Spinal cord (tissue), 9 donors: ENCODE measurements at regions not wholly inside any gene's neighbourhood (a gene's known extent, or its start where the extent isn't known, plus 50 kb on each side); places are given as distances from the start of the nearest gene placed in this dataset.
A peak's percentile ranks its signal among the peaks of the same experiment; 100 is the strongest.

Experiments used
- DNase-seq, 6 donors: peaks; one replicate each; pipeline versions ENCODE4 v3.0.0 to v3.0.0-alpha.2; 2013 to 2015; ENCODE audit warnings: low spot score in 6 of 6, low read depth in 4 of 6
- H3K27ac ChIP-seq: one replicate; pipeline ENCODE4 v1.5.1; 2013; ENCODE audit warnings: low read depth, low read length, control low read depth
- H3K27me3 ChIP-seq: one replicate; pipeline ENCODE4 v1.6.1; 2013; ENCODE audit warnings: low read length; ENCODE audit not compliant: control insufficient read depth, insufficient read depth
- H3K36me3 ChIP-seq: one replicate; pipeline ENCODE4 v1.6.1; 2013; ENCODE audit warnings: low read length; ENCODE audit not compliant: control insufficient read depth, insufficient read depth
- H3K4me1 ChIP-seq: one replicate; pipeline ENCODE4 v1.6.1; 2013; ENCODE audit warnings: low read length; ENCODE audit not compliant: control insufficient read depth, insufficient read depth
- H3K4me3 ChIP-seq: one replicate; pipeline ENCODE4 v1.5.1; 2013; ENCODE audit warnings: low read depth, low read length, control low read depth
- H3K9me3 ChIP-seq: one replicate; pipeline ENCODE4 v1.6.1; 2013; ENCODE audit warnings: low read length; ENCODE audit not compliant: control insufficient read depth, insufficient read depth
- WGBS: methylation state at CpG from one replicate; pipeline ENCODE4 v1.1.5; 2013; ENCODE audit warnings: missing lambda C conversion rate; ENCODE audit not compliant: insufficient coverage; 5-methylcytosine and 5-hydroxymethylcytosine counted together
- donor health status: healthy.

DNA sequence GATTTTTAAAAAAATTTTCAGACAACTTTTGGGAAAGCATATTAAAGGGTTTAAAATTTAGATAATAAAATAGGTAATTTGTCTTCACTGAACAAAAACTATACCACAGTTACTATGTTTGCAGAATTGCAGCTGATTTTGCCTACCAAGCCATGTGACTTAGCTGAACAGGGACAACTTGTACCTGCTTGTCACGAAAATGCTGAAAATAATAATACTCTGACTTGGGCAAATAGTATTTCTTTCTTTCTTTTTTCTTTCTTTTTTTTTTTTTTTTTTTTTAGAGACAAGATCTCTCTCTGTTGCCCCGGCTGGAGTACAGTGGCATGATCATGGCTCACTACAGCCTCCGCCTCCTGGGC is 225.2 kb upstream of the PPP1R2C start:
- H3K27me3 ChIP-seq = peaks cover 2% of the 10 kb centered on the region
- H3K27ac ChIP-seq = no peak overlapping the region
- no peaks in the 10 kb centered on the region for H3K9me3 ChIP-seq
- H3K4me3 ChIP-seq = no peak overlapping the region
- H3K4me1 ChIP-seq = no peaks in the 10 kb centered on the region
- no peak for DNase-seq
- no CpG with 5 or more reads among the region's 3 CpGs for WGBS
- H3K36me3 ChIP-seq = no peaks in the 10 kb centered on the region

- no peaks in the 10 kb centered on the region for H3K4me1 ChIP-seq
- peaks cover 2% of the 10 kb centered on the region for H3K27me3 ChIP-seq
- H3K9me3 ChIP-seq = no peaks in the 10 kb centered on the region
- H3K4me3 ChIP-seq = no peak overlapping the region
- WGBS = no CpG with 5 or more reads among the region's 2 CpGs
- DNase-seq = no peak
- no peak overlapping the region for H3K27ac ChIP-seq
- no peaks in the 10 kb centered on the region for H3K36me3 ChIP-seq
Observed at GRCh38 chrX:43003939-43004338, 226.0 kb upstream of the PPP1R2C start.

GRCh38 chrX:43005561-43005960 is 227.6 kb upstream of the PPP1R2C start:
- H3K36me3 ChIP-seq = no peaks in the 10 kb centered on the region
- no peaks in the 10 kb centered on the region for H3K9me3 ChIP-seq
- no peak overlapping the region for H3K27ac ChIP-seq
- peaks cover 3% of the 10 kb centered on the region for H3K27me3 ChIP-seq
- DNase-seq = no peak
- H3K4me3 ChIP-seq = no peak overlapping the region
- WGBS = 67% methylated on average over 2 of the region's 3 CpGs
- no peaks in the 10 kb centered on the region for H3K4me1 ChIP-seq

GRCh38 chrX:43008356-43008755 is 230.4 kb upstream of the PPP1R2C start:
- no peak for DNase-seq
- Histone ChIP-seq H3K27me3 (peaks cover 4% of the 10 kb centered on the region), H3K4me1 (no peaks in the 10 kb centered on the region), H3K4me3 (no peak overlapping the region), H3K9me3 (no peaks in the 10 kb centered on the region), H3K36me3 (no peaks in the 10 kb centered on the region), H3K27ac (no peak overlapping the region)
- 57% methylated on average over 1 of the region's 1 CpG for WGBS

GRCh38 chrX:43016021-43016420 is 238.1 kb upstream of the PPP1R2C start:
- H3K4me1 ChIP-seq = no peaks in the 10 kb centered on the region
- no peaks in the 10 kb centered on the region for H3K27me3 ChIP-seq
- DNase-seq = peak in 3 of 6 donors; percentile 3 to 62 (median 43)
- H3K4me3 ChIP-seq = no peak overlapping the region
- H3K9me3 ChIP-seq = no peaks in the 10 kb centered on the region
- H3K27ac ChIP-seq = no peak overlapping the region
- H3K36me3 ChIP-seq = no peaks in the 10 kb centered on the region

DNA sequence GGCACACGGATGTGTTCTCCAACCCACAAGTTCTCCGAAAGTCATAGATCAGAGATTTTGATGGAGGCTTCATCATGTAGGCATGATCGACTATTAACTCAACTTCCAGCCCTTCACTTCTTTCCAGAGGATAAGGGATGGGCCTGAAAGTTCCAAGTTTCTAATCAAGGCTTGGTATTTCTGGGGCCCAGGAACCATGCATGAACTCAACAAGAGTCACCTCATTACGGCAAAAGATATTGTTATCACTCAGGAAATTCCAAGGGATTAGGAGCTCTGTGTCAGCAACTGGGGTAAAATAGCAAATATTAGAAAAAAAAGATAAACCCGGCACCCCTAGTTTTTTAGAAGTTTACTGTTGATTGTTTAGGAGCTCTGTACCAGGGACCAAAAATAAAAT is 240.1 kb upstream of the PPP1R2C start:
- WGBS = 81% methylated on average over 3 of the region's 5 CpGs
- Histone ChIP-seq H3K27ac (no peak overlapping the region), H3K4me3 (no peak overlapping the region), H3K36me3 (no peaks in the 10 kb centered on the region), H3K27me3 (no peaks in the 10 kb centered on the region), H3K9me3 (no peaks in the 10 kb centered on the region), H3K4me1 (no peaks in the 10 kb centered on the region)
- DNase-seq = no peak

- Histone ChIP-seq H3K4me3 (no peak overlapping the region), H3K36me3 (no peaks in the 10 kb centered on the region), H3K27ac (no peak overlapping the region), H3K9me3 (no peaks in the 10 kb centered on the region), H3K4me1 (no peaks in the 10 kb centered on the region), H3K27me3 (no peaks in the 10 kb centered on the region)
- DNase-seq = no peak
- no CpG with 5 or more reads among the region's 3 CpGs for WGBS
Observed at GRCh38 chrX:43019021-43019420, 241.1 kb upstream of the PPP1R2C start.

DNA sequence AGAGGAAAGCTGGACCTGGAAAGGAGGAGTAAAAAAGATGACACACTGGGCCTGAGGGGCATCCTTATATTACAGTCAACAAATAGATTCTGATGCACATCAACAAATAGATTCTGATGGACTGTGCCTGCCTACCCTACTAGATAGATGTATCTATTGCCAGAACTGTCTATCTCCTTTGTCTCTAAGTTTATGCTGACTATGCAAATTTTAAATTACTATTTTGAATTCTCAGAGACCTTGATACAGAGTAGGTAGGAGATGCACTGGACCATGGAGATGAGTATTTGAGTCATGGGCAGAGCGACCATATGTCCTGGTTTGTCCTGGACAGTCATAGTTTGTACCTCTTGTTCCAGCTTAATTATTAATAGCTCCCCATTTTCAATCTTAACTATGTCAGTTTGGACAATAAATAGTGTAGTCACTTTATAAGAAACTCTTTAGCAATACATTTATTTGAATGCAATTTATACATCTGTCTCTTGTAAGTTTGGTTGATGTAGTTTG is 247.9 kb upstream of the PPP1R2C start:
- Histone ChIP-seq H3K9me3 (no peaks in the 10 kb centered on the region), H3K27ac (no peak overlapping the region), H3K27me3 (no peaks in the 10 kb centered on the region), H3K36me3 (no peaks in the 10 kb centered on the region), H3K4me3 (no peak overlapping the region), H3K4me1 (no peaks in the 10 kb centered on the region)
- no CpG with 5 or more reads among the region's 1 CpG for WGBS
- no peak for DNase-seq

DNA sequence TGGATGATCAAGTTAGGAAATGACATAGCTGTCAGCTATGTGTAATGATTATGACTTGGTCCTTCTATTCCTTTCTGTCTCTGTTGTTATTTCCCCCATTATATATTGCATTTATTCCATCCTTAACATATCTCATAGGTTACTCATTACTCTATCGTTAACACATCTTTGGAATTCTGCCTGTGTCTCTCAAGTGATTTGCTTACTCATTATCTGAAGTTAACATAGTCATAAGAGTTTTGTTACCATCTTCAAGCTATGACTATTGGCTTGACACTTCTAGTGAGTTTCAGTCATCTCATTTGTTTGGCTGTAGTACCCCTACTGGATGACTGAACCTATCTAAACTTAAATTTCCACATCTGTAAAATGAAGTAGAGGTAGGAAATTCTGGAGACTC is 286.1 kb upstream of the PPP1R2C start:
- no peaks in the 10 kb centered on the region for H3K4me1 ChIP-seq
- no peaks in the 10 kb centered on the region for H3K27me3 ChIP-seq
- WGBS = no CpG with 5 or more reads among the region's 1 CpG

DNA sequence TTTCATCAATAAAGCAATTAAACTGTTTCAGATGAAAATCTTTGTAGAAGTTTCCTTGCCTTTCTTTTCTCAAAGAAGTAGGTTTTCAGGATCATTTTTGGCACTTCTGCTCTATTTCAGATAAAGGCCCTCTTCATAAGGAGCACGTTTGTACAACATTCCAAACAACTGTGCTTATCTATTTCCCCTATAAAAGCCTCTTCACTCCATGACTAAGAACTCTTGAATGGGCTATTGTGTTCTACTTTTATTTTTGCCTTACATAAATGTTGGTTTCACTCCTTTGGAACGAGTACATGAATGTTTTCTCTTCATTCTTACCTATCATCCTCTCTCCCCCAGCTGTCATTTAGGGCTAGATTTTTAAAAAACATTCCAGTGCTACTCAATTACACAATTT is 288.0 kb upstream of the PPP1R2C start:
- Histone ChIP-seq H3K9me3 (peaks cover 1% of the 10 kb centered on the region), H3K4me3 (no peak overlapping the region), H3K4me1 (no peaks in the 10 kb centered on the region), H3K27ac (no peak overlapping the region), H3K27me3 (no peaks in the 10 kb centered on the region), H3K36me3 (no peaks in the 10 kb centered on the region)
- WGBS = no CpG with 5 or more reads among the region's 2 CpGs
- no peak for DNase-seq

More for the DNA sequence above, 286.1 kb upstream of the PPP1R2C start:
- peaks cover 1% of the 10 kb centered on the region for H3K9me3 ChIP-seq
- DNase-seq = no peak
- no peaks in the 10 kb centered on the region for H3K36me3 ChIP-seq
- no peak overlapping the region for H3K27ac ChIP-seq
- H3K4me3 ChIP-seq = no peak overlapping the region
